Effector memory CD4-positive, alpha-beta T cell (primary cell): ENCODE measurements at regions not wholly inside any gene's neighbourhood (a gene's known extent, or its start where the extent isn't known, plus 50 kb on each side); places are given as distances from the start of the nearest gene placed in this dataset.

ENCODE experiments used
- DNase-seq, 3 donors: peaks; one replicate each; pipeline ENCODE4 v3.0.0-alpha.2; 2020
- H3K27ac ChIP-seq: 2 replicates; pipeline ENCODE4 v1.7.0; 2013; ENCODE audit warnings: mild to moderate bottlenecking, low read length, moderate library complexity; ENCODE audit not compliant: insufficient read depth, poor library complexity, severe bottlenecking
- H3K27me3 ChIP-seq: replicated peaks from 2 replicates; pipeline ENCODE4 v1.7.0; 2013; ENCODE audit warnings: mild to moderate bottlenecking, low read length; ENCODE audit not compliant: insufficient read depth, control insufficient read depth, poor library complexity, severe bottlenecking
- H3K36me3 ChIP-seq: 2 replicates; pipeline ENCODE4 v1.7.0; 2013; ENCODE audit warnings: mild to moderate bottlenecking, low read length, moderate library complexity; ENCODE audit not compliant: control insufficient read depth, insufficient read depth
- H3K4me1 ChIP-seq: 2 replicates; pipeline ENCODE4 v1.7.0; 2013; ENCODE audit warnings: low read length, mild to moderate bottlenecking; ENCODE audit not compliant: control insufficient read depth, insufficient read depth, poor library complexity, severe bottlenecking
- H3K4me3 ChIP-seq: 2 replicates; pipeline ENCODE4 v1.7.0; 2013; ENCODE audit warnings: low read length, low read depth, mild to moderate bottlenecking; ENCODE audit not compliant: insufficient read depth, poor library complexity, severe bottlenecking
- H3K9me3 ChIP-seq: 2 replicates; pipeline ENCODE4 v1.7.0; 2013; ENCODE audit warnings: mild to moderate bottlenecking, low read length, moderate library complexity; ENCODE audit not compliant: control insufficient read depth

GRCh38 chr2:12243381-12243780 lies 473.4 kb upstream of the TRIB2 start:
- DNase-seq, result no peak
- H3K4me1 ChIP-seq, result no peaks in the 10 kb centered on the region
- H3K9me3 ChIP-seq, result no peaks in the 10 kb centered on the region
- H3K36me3 ChIP-seq, result no peaks in the 10 kb centered on the region
- H3K27me3 ChIP-seq, result no peaks in the 10 kb centered on the region
- no peak overlapping the region for H3K27ac ChIP-seq
- no peak overlapping the region for H3K4me3 ChIP-seq

GRCh38 chr2:12244070-12244469 lies 472.7 kb upstream of the TRIB2 start:
- Histone ChIP-seq H3K9me3 (no peaks in the 10 kb centered on the region), H3K27ac (no peak overlapping the region), H3K4me1 (no peaks in the 10 kb centered on the region), H3K4me3 (no peak overlapping the region), H3K36me3 (no peaks in the 10 kb centered on the region), H3K27me3 (no peaks in the 10 kb centered on the region)
- DNase-seq, result no peak

- Histone ChIP-seq H3K4me1 (no peaks in the 10 kb centered on the region), H3K27me3 (no peaks in the 10 kb centered on the region), H3K36me3 (no peaks in the 10 kb centered on the region), H3K27ac (no peak overlapping the region), H3K4me3 (no peak overlapping the region), H3K9me3 (no peaks in the 10 kb centered on the region)
- DNase-seq, result no peak
These were observed 465.6 kb upstream of the TRIB2 start for GRCh38 chr2:12251121-12251520.

- Histone ChIP-seq H3K27me3 (no peaks in the 10 kb centered on the region), H3K4me3 (no peak overlapping the region)
- DNase-seq, result no peak
These were observed 465.0 kb upstream of the TRIB2 start for GRCh38 chr2:12251749-12252148.

GRCh38 chr2:12253167-12253778 lies 463.5 kb upstream of the TRIB2 start:
- no peak overlapping the region for H3K4me3 ChIP-seq
- H3K4me1 ChIP-seq, result no peaks in the 10 kb centered on the region
- DNase-seq, result no peak
- H3K27ac ChIP-seq, result no peak overlapping the region
- H3K36me3 ChIP-seq, result no peaks in the 10 kb centered on the region
- H3K9me3 ChIP-seq, result no peaks in the 10 kb centered on the region
- H3K27me3 ChIP-seq, result no peaks in the 10 kb centered on the region

More at GRCh38 chr2:12251749-12252148, 465.0 kb upstream of the TRIB2 start:
- no peaks in the 10 kb centered on the region for H3K36me3 ChIP-seq
- no peaks in the 10 kb centered on the region for H3K9me3 ChIP-seq
- no peaks in the 10 kb centered on the region for H3K4me1 ChIP-seq
- H3K27ac ChIP-seq, result no peak overlapping the region

GRCh38 chr2:12254280-12254860 lies 462.4 kb upstream of the TRIB2 start:
- Histone ChIP-seq H3K9me3 (no peaks in the 10 kb centered on the region), H3K36me3 (no peaks in the 10 kb centered on the region), H3K4me1 (no peaks in the 10 kb centered on the region), H3K27me3 (no peaks in the 10 kb centered on the region), H3K27ac (no peak overlapping the region), H3K4me3 (no peak overlapping the region)
- DNase-seq, result no peak

GRCh38 chr2:12256206-12256605 lies 460.5 kb upstream of the TRIB2 start:
- no peaks in the 10 kb centered on the region for H3K4me1 ChIP-seq

GRCh38 chr2:12257476-12257875 lies 459.3 kb upstream of the TRIB2 start:
- Histone ChIP-seq H3K9me3 (no peaks in the 10 kb centered on the region), H3K4me3 (no peak overlapping the region), H3K36me3 (no peaks in the 10 kb centered on the region), H3K27ac (no peak overlapping the region), H3K4me1 (no peaks in the 10 kb centered on the region), H3K27me3 (no peaks in the 10 kb centered on the region)
- DNase-seq, result no peak

More at GRCh38 chr2:12256206-12256605, 460.5 kb upstream of the TRIB2 start:
- Histone ChIP-seq H3K27ac (no peak overlapping the region), H3K27me3 (no peaks in the 10 kb centered on the region), H3K9me3 (no peaks in the 10 kb centered on the region), H3K36me3 (no peaks in the 10 kb centered on the region), H3K4me3 (no peak overlapping the region)
- no peak for DNase-seq

- H3K27me3 ChIP-seq, result no peaks in the 10 kb centered on the region
- H3K4me1 ChIP-seq, result peaks cover 9% of the 10 kb centered on the region
- no peak for DNase-seq
- no peaks in the 10 kb centered on the region for H3K9me3 ChIP-seq
- no peak overlapping the region for H3K27ac ChIP-seq
- no peaks in the 10 kb centered on the region for H3K36me3 ChIP-seq
- H3K4me3 ChIP-seq, result no peak overlapping the region
These were observed 457.2 kb upstream of the TRIB2 start for GRCh38 chr2:12259493-12259892.

- no peaks in the 10 kb centered on the region for H3K9me3 ChIP-seq
- DNase-seq, result no peak
- peaks cover 11% of the 10 kb centered on the region for H3K4me1 ChIP-seq
- H3K27me3 ChIP-seq, result no peaks in the 10 kb centered on the region
- no peak overlapping the region for H3K27ac ChIP-seq
- H3K4me3 ChIP-seq, result no peak overlapping the region
- no peaks in the 10 kb centered on the region for H3K36me3 ChIP-seq
These were observed 454.6 kb upstream of the TRIB2 start for GRCh38 chr2:12261986-12262680.
